Colon (tissue), 2 donors: ENCODE measurements at regions not wholly inside any gene's neighbourhood (a gene's known extent, or its start where the extent isn't known, plus 50 kb on each side); places are given as distances from the start of the nearest gene placed in this dataset.
"Not testable (repeated sequence)": the region's sequence is repeated elsewhere in the genome, so short reads cannot be mapped to it uniquely, and the experiment has no call there.

Experiments used
- FAIRE-seq: peaks from 2 replicates; lab custom pipeline; 2012; peaks lifted over from hg19 to GRCh38; lab: Jason Lieb, UNC
- donor health status: control.
- donor health status: control.

GRCh38 chr7:63856466-63856865 is 142.2 kb upstream of the ZNF722 start:
- FAIRE-seq, result not testable (repeated sequence)

DNA sequence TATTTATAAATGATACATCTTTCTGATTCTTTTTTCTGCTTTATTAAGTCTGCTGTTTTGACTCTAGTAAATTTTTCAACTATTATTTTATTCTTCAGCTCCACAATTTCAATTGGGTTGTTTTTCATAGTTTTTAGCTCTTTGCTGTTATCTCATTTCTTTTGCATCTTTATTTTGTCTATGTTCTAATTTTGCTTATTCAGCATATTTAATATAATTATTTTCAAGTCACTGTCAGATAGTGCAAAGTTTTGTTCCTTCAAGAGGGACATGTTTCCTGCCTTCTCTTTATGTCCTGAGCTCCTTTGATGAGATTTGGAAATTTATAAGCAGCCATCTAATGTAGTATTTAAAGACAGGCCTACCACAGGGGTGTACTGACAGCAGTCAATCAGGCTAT is 131.5 kb upstream of the ZNF722 start:
- FAIRE-seq, result no peak

- FAIRE-seq, result not testable (repeated sequence)
These were observed 124.4 kb upstream of the ZNF722 start for GRCh38 chr7:63874242-63874641.

GRCh38 chr7:63876707-63877322 is 121.8 kb upstream of the ZNF722 start:
- FAIRE-seq, result no peak

DNA sequence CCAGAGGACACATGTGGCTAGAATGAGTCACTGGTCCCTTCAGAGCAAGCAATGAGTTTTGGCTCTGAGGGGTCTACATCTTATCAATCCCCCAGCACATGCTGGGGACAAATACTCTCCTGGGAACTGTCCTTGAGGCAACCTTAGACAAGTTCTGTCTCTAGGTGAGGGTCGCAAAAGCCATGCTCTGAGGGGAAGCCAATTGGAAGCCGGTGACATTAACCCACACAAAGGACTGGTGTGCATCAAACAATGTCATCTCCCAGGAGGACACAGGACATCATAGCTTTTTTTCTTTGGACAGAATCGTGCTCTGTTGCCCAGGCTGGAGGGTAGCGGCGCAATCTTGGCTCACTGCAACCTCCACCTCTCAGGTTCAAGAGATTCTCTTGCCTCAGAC is 111.6 kb upstream of the ZNF722 start:
- FAIRE-seq, result no peak

GRCh38 chr7:63899691-63900393 is 98.8 kb upstream of the ZNF722 start:
- FAIRE-seq, result no peak

DNA sequence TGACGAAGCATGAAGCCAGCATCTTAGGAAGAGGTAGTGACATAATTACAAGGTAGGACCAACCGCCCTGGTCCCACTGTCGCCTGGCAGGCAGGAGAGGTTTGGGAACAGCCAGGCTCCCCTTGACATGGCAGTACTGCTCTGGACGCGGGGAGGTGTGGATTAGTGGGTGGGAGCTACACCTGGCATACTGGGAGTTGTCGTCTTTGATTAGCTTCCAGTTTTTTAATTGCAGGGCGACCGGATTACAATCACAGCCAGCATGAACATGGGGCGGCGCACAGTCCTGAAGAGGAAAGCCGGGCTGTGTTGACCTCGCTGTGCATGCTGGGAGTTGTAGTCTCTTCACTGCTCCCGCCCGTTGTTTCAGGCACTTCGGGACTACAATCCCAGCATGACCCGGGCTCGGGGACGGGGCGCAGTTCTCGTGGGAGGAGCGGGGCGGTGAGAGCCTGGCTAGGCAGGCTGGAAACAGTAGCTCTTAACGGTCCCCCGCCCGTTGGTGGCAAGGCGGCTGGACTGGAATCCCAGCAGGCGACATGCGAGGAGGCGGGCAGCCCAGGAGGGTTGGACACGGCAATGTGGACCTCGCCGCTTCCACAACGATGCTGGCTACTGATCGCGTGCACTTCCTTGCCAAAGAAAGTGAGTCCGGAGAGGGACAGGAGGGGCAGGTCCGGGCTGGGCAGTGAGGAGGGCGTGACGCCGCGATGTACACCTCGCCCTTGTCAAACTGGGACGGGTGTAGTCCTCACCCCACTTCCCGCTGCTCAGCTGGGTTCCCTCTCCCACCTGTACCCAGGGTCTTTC is 98.0 kb upstream of the ZNF722 start:
- FAIRE-seq, result peak; percentile 21

- FAIRE-seq, result not testable (repeated sequence)
These were observed 97.5 kb upstream of the ZNF722 start for GRCh38 chr7:63901204-63901506.

DNA sequence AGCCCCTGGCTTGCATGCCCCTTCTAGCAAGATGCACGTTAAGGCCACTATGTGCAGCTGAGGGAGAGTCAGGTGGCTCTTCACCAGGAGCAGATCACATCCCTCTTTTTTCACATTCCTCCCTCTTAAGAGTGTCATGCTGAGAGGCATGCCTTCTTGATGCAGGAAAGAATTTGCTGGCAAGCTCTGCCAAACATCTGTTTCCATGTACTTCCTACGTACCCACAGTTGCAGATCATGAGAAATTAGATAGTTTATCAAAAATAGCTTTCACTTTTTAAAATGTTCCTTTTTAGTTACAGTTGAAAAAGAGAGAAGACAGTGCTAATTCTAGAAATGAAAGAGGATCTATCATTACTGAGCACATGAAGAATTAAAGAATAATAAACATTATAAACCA is 79.7 kb upstream of the ZNF722 start:
- FAIRE-seq, result no peak

DNA sequence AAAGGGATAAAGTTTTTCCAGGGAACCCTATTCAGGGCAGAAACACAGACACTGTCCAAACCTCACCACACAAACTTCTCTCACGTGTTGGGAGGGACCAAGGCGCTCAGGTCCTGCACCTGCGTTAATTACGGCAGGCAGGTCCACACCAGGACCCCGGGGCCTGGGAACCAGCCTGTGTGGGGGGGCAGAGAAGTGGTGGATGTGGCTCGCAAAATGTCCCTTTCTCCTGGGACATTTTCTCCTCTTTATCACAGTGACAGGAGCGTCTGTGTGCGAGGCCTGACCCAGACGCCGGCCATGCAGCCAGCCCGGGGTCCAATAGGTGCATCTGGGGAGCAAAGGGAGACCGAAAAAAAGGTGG is 73.4 kb upstream of the ZNF722 start:
- FAIRE-seq, result no peak

DNA sequence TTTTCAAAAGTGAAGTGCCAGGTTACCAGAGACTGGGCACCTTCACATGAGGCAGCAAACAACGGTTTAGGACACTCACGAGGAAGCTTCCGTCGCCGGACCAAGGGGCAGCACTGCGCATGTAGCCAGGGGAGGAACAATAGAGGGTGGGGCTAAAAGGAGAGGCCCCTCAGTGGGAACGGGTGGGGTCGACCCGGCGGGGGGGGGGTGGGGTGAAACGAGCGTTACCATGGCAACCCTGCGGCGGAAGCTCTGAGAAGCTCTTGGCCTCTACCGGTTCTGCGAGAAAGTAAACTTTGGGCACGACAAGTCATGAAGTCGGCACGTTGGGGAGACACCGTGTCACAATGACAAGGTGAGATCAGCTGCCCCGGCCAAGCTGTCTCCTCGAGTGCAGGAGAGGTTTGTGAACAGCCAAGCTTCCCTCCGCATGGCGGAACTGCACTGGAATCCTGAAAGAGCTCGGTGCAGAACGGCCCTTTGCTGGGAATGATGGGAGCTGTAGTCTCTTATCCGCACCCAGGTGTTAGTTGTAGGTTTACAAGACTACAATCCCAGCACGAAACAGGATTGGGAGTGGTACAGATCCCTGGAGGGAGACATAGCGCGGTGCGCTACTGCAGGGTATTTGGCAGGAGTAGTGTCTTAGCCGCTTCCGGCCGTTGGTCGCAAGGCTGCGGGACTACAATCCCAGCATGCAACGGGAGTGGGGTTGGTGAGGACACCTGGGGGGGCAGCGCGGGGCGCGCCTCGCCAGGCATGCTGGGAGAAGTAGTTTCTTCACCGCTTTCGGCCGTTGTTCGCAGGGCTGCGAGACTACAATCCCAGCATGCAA is 72.8 kb upstream of the ZNF722 start:
- no peak for FAIRE-seq

DNA sequence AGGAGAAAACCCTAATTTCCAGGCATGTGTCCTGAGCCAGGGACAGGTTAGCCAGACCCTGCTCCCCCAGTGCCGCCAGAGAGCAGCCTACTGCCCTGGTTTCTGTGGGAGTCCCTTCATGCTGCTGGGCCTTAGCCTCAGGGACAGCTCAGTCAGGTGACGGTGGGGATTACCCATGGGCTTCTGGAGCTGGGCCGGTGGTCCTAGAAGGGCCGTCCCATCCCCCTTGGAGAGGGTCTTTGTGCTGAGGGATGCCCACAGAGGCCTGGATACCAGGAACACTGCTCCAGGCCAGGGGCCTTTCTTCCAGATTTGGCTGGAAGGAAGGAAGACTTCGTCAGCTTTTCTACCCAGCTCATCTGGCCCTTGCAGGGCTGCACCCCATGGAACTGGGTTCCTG is 71.4 kb upstream of the ZNF722 start:
- no peak for FAIRE-seq

GRCh38 chr7:63931057-63931600 is 67.5 kb upstream of the ZNF722 start:
- no peak for FAIRE-seq

DNA sequence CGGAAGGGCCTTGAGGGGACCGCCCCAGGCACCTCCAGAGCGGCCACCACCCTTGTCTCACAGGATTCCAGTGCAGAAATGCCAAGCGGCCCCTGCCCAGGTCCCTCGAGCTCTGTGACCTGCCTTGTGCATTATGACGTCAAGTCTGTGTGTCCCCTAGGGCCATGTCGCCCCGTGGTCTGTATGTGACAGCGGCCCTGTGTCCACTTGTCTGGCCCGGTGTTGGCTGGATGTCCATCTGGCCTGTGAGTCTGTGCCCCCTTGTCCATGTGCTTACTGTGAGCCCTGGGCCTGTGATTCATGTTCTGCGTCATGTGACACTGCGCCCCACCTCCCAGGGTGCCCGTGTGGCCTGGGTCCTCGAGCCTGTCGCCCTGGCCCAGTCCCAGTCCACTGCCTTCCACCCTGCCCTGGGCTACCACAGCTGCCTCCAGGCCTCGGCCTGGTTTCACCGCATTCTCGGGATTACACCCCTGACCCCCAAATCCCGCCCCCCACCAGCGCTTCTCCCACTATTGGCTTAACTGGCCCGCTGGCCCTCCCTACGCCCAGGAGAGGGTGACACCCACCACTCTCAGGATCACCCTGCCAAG is 66.6 kb upstream of the ZNF722 start:
- FAIRE-seq, result no peak
